Glutamatergic neuron (in vitro differentiated cells): ENCODE measurements at regions not wholly inside any gene's neighbourhood (a gene's known extent, or its start where the extent isn't known, plus 50 kb on each side); places are given as distances from the start of the nearest gene placed in this dataset.

ENCODE experiments used
- DNase-seq: peaks from one replicate; pipeline ENCODE4 v3.0.0; 2022
- H3K27ac Mint-ChIP-seq: one replicate; pipeline ENCODE4 v1.8.0; 2020; ENCODE audit warnings: mild to moderate bottlenecking, mixed read lengths, inconsistent platforms; ENCODE audit not compliant: unreplicated experiment
- H3K27me3 Mint-ChIP-seq: one replicate; pipeline ENCODE4 v1.8.0; 2020; ENCODE audit warnings: mild to moderate bottlenecking, moderate library complexity, mixed read lengths, inconsistent platforms; ENCODE audit not compliant: unreplicated experiment
- H3K36me3 Mint-ChIP-seq: one replicate; pipeline ENCODE4 v1.8.0; 2020; ENCODE audit warnings: mild to moderate bottlenecking, mixed read lengths, inconsistent platforms; ENCODE audit not compliant: unreplicated experiment
- H3K4me1 Mint-ChIP-seq: one replicate; pipeline ENCODE4 v1.8.0; 2020; ENCODE audit warnings: mild to moderate bottlenecking, low read depth, mixed read lengths, inconsistent platforms; ENCODE audit not compliant: unreplicated experiment
- H3K4me3 Mint-ChIP-seq: one replicate; pipeline ENCODE4 v1.8.0; 2020; ENCODE audit warnings: mild to moderate bottlenecking, mixed read lengths, inconsistent platforms; ENCODE audit not compliant: unreplicated experiment
- H3K9me3 Mint-ChIP-seq: one replicate; pipeline ENCODE4 v1.8.0; 2020; ENCODE audit warnings: mild to moderate bottlenecking, moderate library complexity, mixed read lengths, inconsistent platforms; ENCODE audit not compliant: unreplicated experiment
- TF ChIP-seq, protein P1 (sequence below): fragments of 200-600 bp; sonication (generic); IDR thresholded peaks from one replicate; pipeline ENCODE4 v1.5.0; 2021; ENCODE audit not compliant: partially characterized antibody, unreplicated experiment

DNA sequence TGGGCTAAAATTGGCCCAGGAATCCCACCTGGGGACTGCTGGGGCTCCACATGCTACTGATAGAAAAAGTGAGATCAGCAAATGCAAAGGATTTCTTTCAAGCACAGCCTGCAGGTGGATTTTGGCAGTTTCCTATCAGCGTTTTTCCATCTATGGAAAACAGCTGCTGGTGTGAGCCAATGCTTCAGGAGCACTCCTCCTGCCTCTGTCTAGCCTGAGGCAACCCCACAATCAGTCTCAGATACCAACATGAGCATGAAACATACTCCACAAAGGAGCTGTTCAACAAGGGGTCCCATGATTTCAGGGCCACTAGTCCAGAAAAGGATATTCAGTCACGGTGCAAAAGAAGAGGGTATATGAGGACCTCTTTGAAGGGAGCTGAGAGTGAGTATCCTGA is 311.5 kb upstream of the THBS1 start:
- H3K9me3 Mint-ChIP-seq: no peaks in the 10 kb centered on the region
- TF ChIP-seq, protein P1, sequence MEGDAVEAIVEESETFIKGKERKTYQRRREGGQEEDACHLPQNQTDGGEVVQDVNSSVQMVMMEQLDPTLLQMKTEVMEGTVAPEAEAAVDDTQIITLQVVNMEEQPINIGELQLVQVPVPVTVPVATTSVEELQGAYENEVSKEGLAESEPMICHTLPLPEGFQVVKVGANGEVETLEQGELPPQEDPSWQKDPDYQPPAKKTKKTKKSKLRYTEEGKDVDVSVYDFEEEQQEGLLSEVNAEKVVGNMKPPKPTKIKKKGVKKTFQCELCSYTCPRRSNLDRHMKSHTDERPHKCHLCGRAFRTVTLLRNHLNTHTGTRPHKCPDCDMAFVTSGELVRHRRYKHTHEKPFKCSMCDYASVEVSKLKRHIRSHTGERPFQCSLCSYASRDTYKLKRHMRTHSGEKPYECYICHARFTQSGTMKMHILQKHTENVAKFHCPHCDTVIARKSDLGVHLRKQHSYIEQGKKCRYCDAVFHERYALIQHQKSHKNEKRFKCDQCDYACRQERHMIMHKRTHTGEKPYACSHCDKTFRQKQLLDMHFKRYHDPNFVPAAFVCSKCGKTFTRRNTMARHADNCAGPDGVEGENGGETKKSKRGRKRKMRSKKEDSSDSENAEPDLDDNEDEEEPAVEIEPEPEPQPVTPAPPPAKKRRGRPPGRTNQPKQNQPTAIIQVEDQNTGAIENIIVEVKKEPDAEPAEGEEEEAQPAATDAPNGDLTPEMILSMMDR: no peak
- no peaks in the 10 kb centered on the region for H3K36me3 Mint-ChIP-seq
- DNase-seq: no peak
- H3K27me3 Mint-ChIP-seq: peaks cover 2% of the 10 kb centered on the region
- no peak overlapping the region for H3K4me3 Mint-ChIP-seq
- no peak overlapping the region for H3K27ac Mint-ChIP-seq
- no peaks in the 10 kb centered on the region for H3K4me1 Mint-ChIP-seq

DNA sequence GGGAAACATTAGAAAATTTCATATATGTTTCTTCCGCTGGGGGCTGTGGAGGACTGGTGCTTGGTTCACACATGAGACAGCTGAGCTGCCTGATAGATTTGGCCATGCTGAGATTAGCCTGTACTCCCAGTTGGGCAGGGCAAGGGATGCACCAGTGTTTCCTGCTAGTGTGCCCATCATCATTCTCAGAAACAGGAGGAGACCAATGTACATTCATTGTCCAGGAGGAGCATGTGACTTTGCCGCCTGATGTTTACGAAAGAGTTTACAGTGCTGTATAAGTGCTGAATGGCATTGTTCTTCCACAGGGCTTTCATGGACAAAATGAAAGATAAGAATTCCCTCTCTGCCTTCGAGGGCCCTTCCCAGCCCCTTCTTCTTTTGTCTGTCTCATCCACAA is 311.1 kb upstream of the THBS1 start:
- peaks cover 2% of the 10 kb centered on the region for H3K27me3 Mint-ChIP-seq
- no peaks in the 10 kb centered on the region for H3K36me3 Mint-ChIP-seq
- TF ChIP-seq, protein P1: no peak
- H3K27ac Mint-ChIP-seq: no peak overlapping the region
- DNase-seq: no peak
- peaks cover 3% of the 10 kb centered on the region for H3K4me1 Mint-ChIP-seq
- H3K4me3 Mint-ChIP-seq: no peak overlapping the region
- H3K9me3 Mint-ChIP-seq: peaks cover 3% of the 10 kb centered on the region

DNA sequence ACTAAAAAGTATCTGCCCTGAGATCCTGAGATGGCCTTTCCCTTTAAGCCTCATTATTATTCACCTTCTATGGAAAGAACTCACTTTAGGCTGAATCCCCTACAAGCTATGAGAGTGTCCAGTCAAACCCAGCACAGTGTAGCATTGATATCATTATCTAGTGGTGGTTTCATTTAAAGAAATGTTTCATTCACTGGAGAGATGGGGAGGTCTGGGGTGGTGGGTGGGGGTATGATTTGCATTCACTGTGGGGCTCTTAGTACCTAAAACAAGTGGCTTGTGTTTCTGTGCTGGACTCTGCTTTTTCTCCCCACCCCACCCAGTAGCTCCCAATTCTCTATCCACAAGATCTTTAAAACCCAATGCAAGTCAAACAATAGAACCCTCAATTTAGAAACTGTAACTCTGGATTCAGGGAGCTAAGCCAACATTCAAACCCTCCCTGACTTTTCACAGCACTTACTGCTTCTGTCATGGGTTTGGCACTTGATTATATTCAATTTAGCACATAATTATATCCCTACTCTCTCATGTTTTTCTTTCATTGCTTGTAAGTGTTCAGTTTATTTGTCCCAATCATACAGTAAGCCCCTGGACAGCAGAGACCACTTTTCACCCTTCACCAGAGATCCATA is 310.5 kb upstream of the THBS1 start:
- DNase-seq: no peak
- TF ChIP-seq, protein P1: no peak
- Mint-ChIP-seq H3K27me3 (no peaks in the 10 kb centered on the region), H3K4me3 (no peak overlapping the region), H3K9me3 (peaks cover 3% of the 10 kb centered on the region), H3K27ac (no peak overlapping the region), H3K36me3 (no peaks in the 10 kb centered on the region), H3K4me1 (peaks cover 3% of the 10 kb centered on the region)

DNA sequence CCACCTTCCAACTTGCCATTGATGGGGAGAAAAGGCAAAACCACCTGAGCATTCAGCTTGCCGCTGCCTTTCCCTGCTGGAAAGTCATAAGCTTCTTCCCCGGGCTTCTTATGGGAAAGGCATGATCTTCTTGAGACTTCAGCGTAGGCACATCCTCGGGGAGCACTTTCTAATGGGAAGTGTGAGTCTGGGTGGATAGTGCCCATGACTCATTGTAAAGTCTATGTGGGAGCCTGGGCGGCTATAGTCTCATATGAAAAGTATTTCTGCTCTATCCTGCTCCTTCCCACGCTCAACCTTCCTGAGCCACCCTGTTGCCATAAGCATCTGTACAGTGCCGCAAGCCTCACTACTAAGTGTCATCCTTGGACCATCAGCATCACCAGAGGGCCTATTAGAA is 309.9 kb upstream of the THBS1 start:
- no peak overlapping the region for H3K4me3 Mint-ChIP-seq
- no peak overlapping the region for H3K27ac Mint-ChIP-seq
- no peak for DNase-seq
- TF ChIP-seq, protein P1: no peak
- no peaks in the 10 kb centered on the region for H3K27me3 Mint-ChIP-seq
- H3K9me3 Mint-ChIP-seq: peaks cover 3% of the 10 kb centered on the region
- peaks cover 3% of the 10 kb centered on the region for H3K4me1 Mint-ChIP-seq
- no peaks in the 10 kb centered on the region for H3K36me3 Mint-ChIP-seq

DNA sequence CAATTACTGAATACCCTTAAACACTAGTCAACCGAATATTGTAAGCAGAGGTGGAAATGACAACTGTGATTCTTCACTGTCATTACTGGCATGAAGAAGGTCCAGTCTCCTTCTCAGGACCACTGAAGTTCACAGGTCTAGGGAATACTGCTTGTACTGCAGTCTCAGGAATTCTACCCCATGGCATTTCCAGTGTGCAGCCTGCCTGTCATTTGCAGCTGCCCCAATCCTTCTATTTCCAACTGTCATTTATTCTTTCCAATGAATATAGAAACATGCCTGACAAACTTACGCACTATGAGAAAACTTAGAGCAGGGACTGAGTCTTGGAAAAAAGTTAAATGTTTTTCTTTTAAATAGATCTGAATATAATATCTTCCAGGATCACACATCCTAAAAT is 308.0 kb upstream of the THBS1 start:
- Mint-ChIP-seq H3K4me1 (peaks cover 6% of the 10 kb centered on the region), H3K9me3 (peaks cover 3% of the 10 kb centered on the region), H3K27me3 (no peaks in the 10 kb centered on the region)

More for the DNA sequence above, 308.0 kb upstream of the THBS1 start:
- TF ChIP-seq, protein P1: no peak
- Mint-ChIP-seq H3K4me3 (no peak overlapping the region), H3K27ac (no peak overlapping the region), H3K36me3 (no peaks in the 10 kb centered on the region)
- no peak for DNase-seq
